ENCODE measurements at regions not wholly inside any gene's neighbourhood (a gene's known extent, or its start where the extent isn't known, plus 50 kb on each side); places are given as distances from the start of the nearest gene placed in this dataset.

GRCh38 chr3:57009802-57010201, 50.7 kb upstream of the SPATA12 start:
- no peak for DNase-seq (ENCODE audit: low read depth, low spot score)

GRCh38 chr3:57009367-57009766, 51.1 kb upstream of the SPATA12 start:
- DNase-seq (ENCODE audit: low read depth, low spot score), result no peak

- DNase-seq (ENCODE audit: low read depth, low spot score), result no peak
Observed at GRCh38 chr3:57007521-57008460, 52.7 kb upstream of the SPATA12 start.

GRCh38 chr3:57006949-57007419, 53.5 kb upstream of the SPATA12 start:
- no peak for DNase-seq (ENCODE audit: low read depth, low spot score)

GRCh38 chr3:57006179-57006657, 54.2 kb upstream of the SPATA12 start:
- DNase-seq (ENCODE audit: low read depth, low spot score), result no peak

GRCh38 chr3:57004229-57004628, 56.2 kb upstream of the SPATA12 start:
- no peak for DNase-seq (ENCODE audit: low read depth, low spot score)

GRCh38 chr3:57003676-57004075, 56.8 kb upstream of the SPATA12 start:
- no peak for DNase-seq (ENCODE audit: low read depth, low spot score)

GRCh38 chr3:57001356-57001755, 59.1 kb upstream of the SPATA12 start:
- DNase-seq (ENCODE audit: low read depth, low spot score), result no peak

GRCh38 chr3:57000012-57000411, 60.5 kb upstream of the SPATA12 start:
- DNase-seq (ENCODE audit: low read depth, low spot score), result no peak

GRCh38 chr3:56999547-56999946, 60.9 kb upstream of the SPATA12 start:
- no peak for DNase-seq (ENCODE audit: low read depth, low spot score)

GRCh38 chr3:56998076-56998529, 62.4 kb upstream of the SPATA12 start:
- DNase-seq (ENCODE audit: low read depth, low spot score), result no peak

GRCh38 chr3:56997675-56998074, 62.8 kb upstream of the SPATA12 start:
- DNase-seq (ENCODE audit: low read depth, low spot score), result no peak

- DNase-seq (ENCODE audit: low read depth, low spot score), result no peak
Observed at GRCh38 chr3:56997041-56997440, 63.4 kb upstream of the SPATA12 start.

GRCh38 chr3:56994391-56994790, 66.1 kb upstream of the SPATA12 start:
- DNase-seq (ENCODE audit: low read depth, low spot score), result no peak

GRCh38 chr3:56990641-56991015, 69.8 kb upstream of the SPATA12 start:
- DNase-seq (ENCODE audit: low read depth, low spot score), result no peak

GRCh38 chr3:56989977-56990640, 70.4 kb upstream of the SPATA12 start:
- no peak for DNase-seq (ENCODE audit: low read depth, low spot score)

- DNase-seq (ENCODE audit: low read depth, low spot score), result no peak
Observed at GRCh38 chr3:56989169-56989976, 71.1 kb upstream of the SPATA12 start.

- peak; percentile 56 for DNase-seq (ENCODE audit: low read depth, low spot score)
Observed at GRCh38 chr3:56988458-56989168, 71.9 kb upstream of the SPATA12 start.

- no peak for DNase-seq (ENCODE audit: low read depth, low spot score)
Observed at GRCh38 chr3:56987238-56987895, 73.1 kb upstream of the SPATA12 start.

GRCh38 chr3:56986347-56986746, 74.1 kb upstream of the SPATA12 start:
- DNase-seq (ENCODE audit: low read depth, low spot score), result no peak

GRCh38 chr3:56985878-56986277, 74.6 kb upstream of the SPATA12 start:
- no peak for DNase-seq (ENCODE audit: low read depth, low spot score)

Measured in iPS DF 19.7 (cell line).